ENCODE measurements at regions not wholly inside any gene's neighbourhood (a gene's known extent, or its start where the extent isn't known, plus 50 kb on each side); places are given as distances from the start of the nearest gene placed in this dataset.

DNA sequence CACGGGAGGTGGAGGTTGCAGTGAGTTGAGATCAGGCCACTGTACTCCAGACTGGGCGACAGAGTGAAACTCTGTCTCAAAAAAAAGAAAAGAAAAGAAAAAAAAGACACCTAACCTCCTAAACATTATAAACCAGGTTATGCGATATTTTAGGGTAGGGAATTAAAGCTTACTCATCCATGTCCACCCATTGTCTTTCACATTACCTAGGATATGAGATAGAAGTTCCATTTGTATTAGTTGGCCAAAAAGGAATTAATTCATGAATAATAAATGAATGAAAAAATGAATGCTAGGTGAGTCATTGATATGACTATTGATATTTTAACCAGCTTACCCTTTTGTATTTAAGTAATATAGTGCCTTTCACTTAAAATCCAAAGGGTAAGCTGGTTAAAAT lies 132.9 kb downstream of the FAM161A start (continued):
- TF ChIP-seq KDM1A (IDR thresholded peaks at IDR 0.05; ENCODE audit: borderline replicate concordance, low read length) (no peak), MAFK (IDR thresholded peaks at IDR 0.05; ENCODE audit: low read depth, low read length) (no peak), ZNF274 (IDR thresholded peaks at IDR 0.05; ENCODE audit: borderline replicate concordance, extremely low read depth, low read length) (no peak), TCF12 (IDR thresholded peaks at IDR 0.05; ENCODE audit: low read depth, low read length) (no peak), RXRA (IDR thresholded peaks at IDR 0.05; ENCODE audit: insufficient read depth, low read depth, low read length) (no peak), RFX5 (IDR thresholded peaks at IDR 0.05; ENCODE audit: borderline replicate concordance, low read depth, low read length) (no peak), CBX8 (IDR thresholded peaks at IDR 0.05; ENCODE audit: borderline replicate concordance, low read depth, low read length) (no peak), KDM4A (IDR thresholded peaks at IDR 0.05; ENCODE audit: low read depth, low read length, severe bottlenecking) (no peak), CHD1 (IDR thresholded peaks at IDR 0.05; ENCODE audit: low read depth, low read length) (no peak), POLR2AphosphoS5 (IDR thresholded peaks at IDR 0.05; ENCODE audit: low read depth, low read length) (no peak), NRF1 (IDR thresholded peaks at IDR 0.05; ENCODE audit: low read depth, low read length) (no peak)
- TF ChIP-seq, protein P1, sequence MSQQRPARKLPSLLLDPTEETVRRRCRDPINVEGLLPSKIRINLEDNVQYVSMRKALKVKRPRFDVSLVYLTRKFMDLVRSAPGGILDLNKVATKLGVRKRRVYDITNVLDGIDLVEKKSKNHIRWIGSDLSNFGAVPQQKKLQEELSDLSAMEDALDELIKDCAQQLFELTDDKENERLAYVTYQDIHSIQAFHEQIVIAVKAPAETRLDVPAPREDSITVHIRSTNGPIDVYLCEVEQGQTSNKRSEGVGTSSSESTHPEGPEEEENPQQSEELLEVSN (IDR thresholded peaks at IDR 0.05) = no peak

All from H1 (cell line).